ENCODE measurements at regions not wholly inside any gene's neighbourhood (a gene's known extent, or its start where the extent isn't known, plus 50 kb on each side); places are given as distances from the start of the nearest gene placed in this dataset.

DNA sequence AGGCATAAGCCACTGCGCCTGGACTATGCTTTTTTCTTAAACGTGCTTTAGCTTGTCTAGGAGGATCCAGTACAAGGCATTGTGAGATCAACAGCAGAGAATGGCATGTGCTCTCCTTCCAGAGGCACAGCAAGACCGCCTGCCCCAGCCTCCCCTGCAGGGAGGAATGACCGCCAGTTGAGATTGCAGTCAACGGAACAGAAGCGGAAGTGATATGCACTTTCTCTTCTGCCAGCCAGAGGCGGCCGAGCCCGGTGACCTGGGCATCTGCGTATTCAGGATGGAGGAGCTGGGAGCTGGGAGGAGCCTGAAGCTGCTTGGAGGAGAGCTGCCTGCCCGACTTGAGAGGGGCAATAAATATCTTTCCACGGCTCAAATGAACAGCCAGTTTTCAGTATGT lies 243.0 kb downstream of the CTTN start:
- no peak for DNase-seq
- Histone ChIP-seq H3K4me3 (no peak overlapping the region), H3K4me1 (ENCODE audit: low read depth) (no peaks in the 10 kb centered on the region), H3K36me3 (ENCODE audit: low read depth) (no peaks in the 10 kb centered on the region), H3K9me3 (no peaks in the 10 kb centered on the region)
- no peak for ATAC-seq
- intact Hi-C loops (cut with DNase I, micrococcal nuclease): no loop called here
- TF ChIP-seq, protein P1, sequence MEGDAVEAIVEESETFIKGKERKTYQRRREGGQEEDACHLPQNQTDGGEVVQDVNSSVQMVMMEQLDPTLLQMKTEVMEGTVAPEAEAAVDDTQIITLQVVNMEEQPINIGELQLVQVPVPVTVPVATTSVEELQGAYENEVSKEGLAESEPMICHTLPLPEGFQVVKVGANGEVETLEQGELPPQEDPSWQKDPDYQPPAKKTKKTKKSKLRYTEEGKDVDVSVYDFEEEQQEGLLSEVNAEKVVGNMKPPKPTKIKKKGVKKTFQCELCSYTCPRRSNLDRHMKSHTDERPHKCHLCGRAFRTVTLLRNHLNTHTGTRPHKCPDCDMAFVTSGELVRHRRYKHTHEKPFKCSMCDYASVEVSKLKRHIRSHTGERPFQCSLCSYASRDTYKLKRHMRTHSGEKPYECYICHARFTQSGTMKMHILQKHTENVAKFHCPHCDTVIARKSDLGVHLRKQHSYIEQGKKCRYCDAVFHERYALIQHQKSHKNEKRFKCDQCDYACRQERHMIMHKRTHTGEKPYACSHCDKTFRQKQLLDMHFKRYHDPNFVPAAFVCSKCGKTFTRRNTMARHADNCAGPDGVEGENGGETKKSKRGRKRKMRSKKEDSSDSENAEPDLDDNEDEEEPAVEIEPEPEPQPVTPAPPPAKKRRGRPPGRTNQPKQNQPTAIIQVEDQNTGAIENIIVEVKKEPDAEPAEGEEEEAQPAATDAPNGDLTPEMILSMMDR (IDR thresholded peaks at IDR 0.05): no peak

DNA sequence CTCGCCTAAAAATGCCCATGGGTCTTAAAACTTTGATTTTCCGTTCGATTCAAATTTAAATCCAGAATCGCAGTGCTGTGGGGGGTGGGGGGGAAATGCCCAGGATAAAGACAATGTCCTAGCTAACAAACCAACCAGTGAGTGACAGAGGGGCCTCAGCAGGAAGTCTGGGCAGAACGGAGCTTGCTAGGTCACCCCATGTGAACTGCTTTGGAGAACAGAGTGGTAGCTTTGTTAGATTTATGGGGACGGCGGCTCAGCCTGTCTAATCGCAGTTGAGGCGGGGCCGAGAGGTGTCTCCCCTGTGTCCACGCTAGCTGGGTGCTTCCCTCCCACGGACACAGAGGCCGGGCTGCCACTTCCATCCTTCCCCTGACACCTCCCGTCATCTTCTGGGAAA lies 243.9 kb downstream of the CTTN start:
- H3K4me1 ChIP-seq (ENCODE audit: low read depth): no peaks in the 10 kb centered on the region
- H3K4me3 ChIP-seq: no peak overlapping the region
- H3K9me3 ChIP-seq: no peaks in the 10 kb centered on the region
- no peaks in the 10 kb centered on the region for H3K36me3 ChIP-seq (ENCODE audit: low read depth)
- intact Hi-C loops (cut with DNase I, micrococcal nuclease): no loop called here
- DNase-seq: no peak
- no peak for ATAC-seq
- TF ChIP-seq, protein P1 (IDR thresholded peaks at IDR 0.05): no peak

DNA sequence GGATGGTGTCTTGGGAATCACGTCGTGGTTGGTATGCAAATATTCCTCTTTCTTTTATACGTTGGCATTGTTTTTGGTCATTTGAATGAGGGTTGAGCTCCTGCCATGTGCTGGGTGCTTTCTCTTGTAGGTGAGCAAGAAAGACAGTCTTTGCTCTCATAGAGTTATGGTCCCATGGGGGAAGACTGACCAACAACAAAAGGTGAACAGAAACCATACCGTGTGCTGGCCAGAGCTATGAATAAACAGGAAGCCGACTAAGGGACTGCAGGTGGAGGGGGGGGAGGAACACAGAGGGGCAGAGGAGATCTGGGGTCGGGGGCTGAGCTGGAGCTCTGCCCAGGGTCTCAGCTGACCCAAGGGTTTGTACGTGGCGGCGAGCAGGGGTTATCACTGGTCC lies 245.3 kb downstream of the CTTN start:
- H3K9me3 ChIP-seq: no peaks in the 10 kb centered on the region

DNA sequence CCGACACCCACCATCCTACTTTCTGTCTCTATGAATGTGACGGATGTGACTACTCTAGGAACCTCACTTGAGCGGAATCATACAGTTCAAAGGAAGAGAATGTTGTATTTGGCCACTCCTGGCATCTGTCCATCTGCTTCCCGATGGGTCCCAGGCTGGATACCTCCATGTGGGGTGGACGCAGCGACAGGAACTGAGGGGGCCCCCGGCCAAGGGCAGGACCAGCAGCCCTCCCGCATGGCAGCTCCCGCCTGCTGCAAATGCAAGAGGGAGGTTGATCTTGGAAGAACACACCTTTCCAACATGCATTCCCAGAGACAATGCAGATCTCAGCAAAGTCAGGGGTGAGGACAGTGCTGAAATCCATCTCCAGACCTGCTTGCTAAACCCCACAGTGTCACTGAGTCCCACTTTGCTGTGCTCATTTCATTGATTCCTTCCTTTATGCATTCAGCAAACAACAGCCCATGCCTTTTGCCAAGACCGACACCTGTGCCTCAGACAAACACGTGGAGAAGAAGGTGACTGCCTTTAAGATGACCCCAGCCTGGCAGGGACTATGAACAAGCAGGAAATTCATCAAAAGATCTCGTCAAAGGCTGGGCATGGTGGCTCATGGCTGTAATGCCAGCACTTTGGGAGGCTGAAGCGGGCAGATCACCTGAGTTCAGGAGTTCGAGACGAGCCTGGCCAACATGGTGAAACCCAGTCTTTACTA lies 246.2 kb downstream of the CTTN start:
- intact Hi-C loops (cut with DNase I, micrococcal nuclease): no loop called here
- DNase-seq: no peak
- no peaks in the 10 kb centered on the region for H3K4me1 ChIP-seq (ENCODE audit: low read depth)
- H3K36me3 ChIP-seq (ENCODE audit: low read depth): no peaks in the 10 kb centered on the region
- H3K4me3 ChIP-seq: no peak overlapping the region
- no peak for ATAC-seq
- TF ChIP-seq, protein P1 (IDR thresholded peaks at IDR 0.05): no peak
- H3K9me3 ChIP-seq: no peaks in the 10 kb centered on the region

More for the DNA sequence above, 245.3 kb downstream of the CTTN start:
- H3K36me3 ChIP-seq (ENCODE audit: low read depth): no peaks in the 10 kb centered on the region
- DNase-seq (no peak), ATAC-seq (no peak)
- H3K4me1 ChIP-seq (ENCODE audit: low read depth): no peaks in the 10 kb centered on the region
- TF ChIP-seq, protein P1 (IDR thresholded peaks at IDR 0.05): no peak
- no peak overlapping the region for H3K4me3 ChIP-seq
- intact Hi-C loops (cut with DNase I, micrococcal nuclease): no loop called here

DNA sequence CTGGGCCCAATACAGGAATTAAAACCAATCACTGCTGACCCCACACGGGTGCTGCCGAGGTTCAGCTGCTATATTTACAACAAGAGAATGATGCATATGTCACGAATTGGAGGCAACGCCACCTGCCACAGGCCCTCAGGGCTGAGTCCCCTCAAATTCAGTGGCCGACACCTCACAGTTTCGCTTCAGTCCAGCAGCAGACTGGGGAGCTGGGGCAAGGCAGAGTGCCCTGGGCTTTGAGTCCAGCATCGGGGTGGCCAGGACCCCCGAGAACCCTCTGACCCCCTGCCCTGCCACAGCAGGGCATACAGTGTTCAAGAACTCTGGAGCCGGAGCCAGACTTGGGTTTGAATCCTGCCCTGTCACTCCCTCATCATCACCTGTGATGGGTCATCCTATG lies 247.2 kb downstream of the CTTN start:
- DNase-seq (no peak), ATAC-seq (no peak)
- intact Hi-C loops (cut with DNase I, micrococcal nuclease): no loop called here
- Histone ChIP-seq H3K9me3 (no peaks in the 10 kb centered on the region), H3K4me3 (no peak overlapping the region), H3K4me1 (ENCODE audit: low read depth) (no peaks in the 10 kb centered on the region), H3K36me3 (ENCODE audit: low read depth) (no peaks in the 10 kb centered on the region)
- TF ChIP-seq, protein P1 (IDR thresholded peaks at IDR 0.05): no peak

Measured in mucosa of descending colon (tissue), 3 donors.